HFFc6 (cell line): ENCODE measurements at regions not wholly inside any gene's neighbourhood (a gene's known extent, or its start where the extent isn't known, plus 50 kb on each side); places are given as distances from the start of the nearest gene placed in this dataset.

Source experiments
- DNase-seq: peaks from one replicate; pipeline ENCODE4 v3.0.0-alpha.2; 2018
- H3K27ac Mint-ChIP-seq: 2 replicates; pipeline ENCODE4 v1.8.0; 2020; ENCODE audit warnings: mild to moderate bottlenecking, mixed read lengths
- H3K27me3 Mint-ChIP-seq: 2 replicates; pipeline ENCODE4 v1.8.0; 2021; ENCODE audit warnings: mild to moderate bottlenecking, moderate library complexity, mixed read lengths; ENCODE audit not compliant: insufficient read depth
- H3K36me3 Mint-ChIP-seq: 2 replicates; pipeline ENCODE4 v1.8.0; 2021; ENCODE audit warnings: low read depth, mixed read lengths
- H3K4me1 Mint-ChIP-seq: 2 replicates; pipeline ENCODE4 v1.8.0; 2020; ENCODE audit warnings: low read depth, mixed read lengths
- H3K4me3 Mint-ChIP-seq: 2 replicates; pipeline ENCODE4 v1.8.0; 2020; ENCODE audit warnings: mild to moderate bottlenecking, moderate library complexity, mixed read lengths
- H3K9me3 Mint-ChIP-seq: 2 replicates; pipeline ENCODE4 v1.8.0; 2020; ENCODE audit warnings: mild to moderate bottlenecking, mixed read lengths
- CTCF ChIP-seq: fragments of 200-600 bp; sonication (generic); IDR thresholded peaks from 2 replicates; pipeline ENCODE4 v1.5.0; 2021; ENCODE audit warnings: antibody characterized with exemption, mild to moderate bottlenecking

- no peaks in the 10 kb centered on the region; the same call in 1 of the 2 replicates for H3K27me3 Mint-ChIP-seq
- H3K4me1 Mint-ChIP-seq: peaks cover 94% of the 10 kb centered on the region
- H3K9me3 Mint-ChIP-seq: no peaks in the 10 kb centered on the region
- DNase-seq: peak; percentile 31
- peak; percentile 29; the same call in 1 of the 2 replicates for TF ChIP-seq CTCF
- H3K4me3 Mint-ChIP-seq: no peak overlapping the region
- peaks cover 7% of the 10 kb centered on the region; the same call in 1 of the 2 replicates for H3K36me3 Mint-ChIP-seq
- peak overlapping the region; percentile 20; the same call in 1 of the 2 replicates for H3K27ac Mint-ChIP-seq
These were observed 61.4 kb upstream of the SLITRK1 start for GRCh38 chr13:83943530-83944279.

GRCh38 chr13:83941701-83942335, 59.5 kb upstream of the SLITRK1 start:
- Mint-ChIP-seq H3K4me3 (peak overlapping the region; percentile 31; the same call in 1 of the 2 replicates), H3K9me3 (no peaks in the 10 kb centered on the region), H3K27me3 (no peaks in the 10 kb centered on the region; the same call in 1 of the 2 replicates), H3K36me3 (peaks cover 7% of the 10 kb centered on the region; the same call in 1 of the 2 replicates), H3K27ac (peak overlapping the region; percentile 85), H3K4me1 (peaks cover 89% of the 10 kb centered on the region)
- no peak for TF ChIP-seq CTCF
- DNase-seq: no peak

- peaks cover 11% of the 10 kb centered on the region; the same call in 1 of the 2 replicates for H3K36me3 Mint-ChIP-seq
- TF ChIP-seq CTCF: peak; percentile 29; the same call in 1 of the 2 replicates
- peak; percentile 71 for DNase-seq
- H3K9me3 Mint-ChIP-seq: no peaks in the 10 kb centered on the region; the same call in 1 of the 2 replicates
- H3K4me1 Mint-ChIP-seq: peaks cover 90% of the 10 kb centered on the region
- no peak overlapping the region; the same call in 1 of the 2 replicates for H3K4me3 Mint-ChIP-seq
- no peaks in the 10 kb centered on the region; the same call in 1 of the 2 replicates for H3K27me3 Mint-ChIP-seq
- H3K27ac Mint-ChIP-seq: peak overlapping the region; percentile 85
These were observed 58.5 kb upstream of the SLITRK1 start for GRCh38 chr13:83940742-83941141.

- TF ChIP-seq CTCF: no peak
- Mint-ChIP-seq H3K4me3 (no peak overlapping the region), H3K36me3 (peaks cover 17% of the 10 kb centered on the region; the same call in 1 of the 2 replicates), H3K27me3 (no peaks in the 10 kb centered on the region; the same call in 1 of the 2 replicates), H3K4me1 (peaks cover 71% of the 10 kb centered on the region), H3K27ac (no peak overlapping the region), H3K9me3 (no peaks in the 10 kb centered on the region; the same call in 1 of the 2 replicates)
- no peak for DNase-seq
These were observed 55.3 kb upstream of the SLITRK1 start for GRCh38 chr13:83937579-83937978.

- peaks cover 71% of the 10 kb centered on the region for H3K4me1 Mint-ChIP-seq
These were observed 53.3 kb upstream of the SLITRK1 start for GRCh38 chr13:83935566-83935965.

More at GRCh38 chr13:83935566-83935965, 53.3 kb upstream of the SLITRK1 start:
- H3K27me3 Mint-ChIP-seq: no peaks in the 10 kb centered on the region; the same call in 1 of the 2 replicates
- TF ChIP-seq CTCF: no peak
- no peak for DNase-seq
- no peak overlapping the region for H3K27ac Mint-ChIP-seq
- H3K4me3 Mint-ChIP-seq: no peak overlapping the region
- peaks cover 15% of the 10 kb centered on the region; the same call in 1 of the 2 replicates for H3K36me3 Mint-ChIP-seq
- H3K9me3 Mint-ChIP-seq: no peaks in the 10 kb centered on the region; the same call in 1 of the 2 replicates
